AG04450 (cell line): ENCODE measurements at regions not wholly inside any gene's neighbourhood (a gene's known extent, or its start where the extent isn't known, plus 50 kb on each side); places are given as distances from the start of the nearest gene placed in this dataset.

Experiments
- CTCF ChIA-PET: fragments of 300-600, 350-600 bp; formaldehyde crosslinking; extraction: SDS; loops from one replicate; lab custom pipeline; 2022; ENCODE audit warnings: antibody characterized with exemption, inconsistent platforms; lab: Charles Lee
- POLR2A ChIA-PET: fragments of 350-600 bp; formaldehyde crosslinking; extraction: SDS; loops from one replicate; lab custom pipeline; 2021; ENCODE audit warnings: antibody characterized with exemption, inconsistent platforms; lab: Yijun Ruan, JAX
- DNase-seq: peaks from one replicate; pipeline ENCODE4 v3.0.0-alpha.2; 2011; ENCODE audit warnings: low read depth, low spot score
- H3K27ac ChIP-seq: one replicate; pipeline ENCODE4 v1.5.1; 2012; ENCODE audit warnings: low read depth, low read length, control low read depth
- H3K27me3 ChIP-seq: one replicate; pipeline ENCODE4 v1.6.0; 2012; ENCODE audit warnings: low read length; ENCODE audit not compliant: control insufficient read depth, insufficient read depth
- H3K4me3 ChIP-seq: 2 replicates; pipeline ENCODE4 v1.5.1; 2011; ENCODE audit warnings: mild to moderate bottlenecking, low read depth, low read length, control low read depth
- H3K9me3 ChIP-seq: 2 replicates; pipeline ENCODE4 v1.5.1; 2012; ENCODE audit warnings: low read length; ENCODE audit not compliant: control insufficient read depth, insufficient read depth
- TF ChIP-seq, protein P1 (sequence below): IDR thresholded peaks from 2 replicates; pipeline ENCODE4 v1.5.1; 2011; ENCODE audit warnings: low read depth, low read length, control low read depth, inconsistent platforms

GRCh38 chr6:134381959-134382358, 64.0 kb upstream of the SGK1 start:
- no peaks in the 10 kb centered on the region for H3K9me3 ChIP-seq
- TF ChIP-seq, protein P1, sequence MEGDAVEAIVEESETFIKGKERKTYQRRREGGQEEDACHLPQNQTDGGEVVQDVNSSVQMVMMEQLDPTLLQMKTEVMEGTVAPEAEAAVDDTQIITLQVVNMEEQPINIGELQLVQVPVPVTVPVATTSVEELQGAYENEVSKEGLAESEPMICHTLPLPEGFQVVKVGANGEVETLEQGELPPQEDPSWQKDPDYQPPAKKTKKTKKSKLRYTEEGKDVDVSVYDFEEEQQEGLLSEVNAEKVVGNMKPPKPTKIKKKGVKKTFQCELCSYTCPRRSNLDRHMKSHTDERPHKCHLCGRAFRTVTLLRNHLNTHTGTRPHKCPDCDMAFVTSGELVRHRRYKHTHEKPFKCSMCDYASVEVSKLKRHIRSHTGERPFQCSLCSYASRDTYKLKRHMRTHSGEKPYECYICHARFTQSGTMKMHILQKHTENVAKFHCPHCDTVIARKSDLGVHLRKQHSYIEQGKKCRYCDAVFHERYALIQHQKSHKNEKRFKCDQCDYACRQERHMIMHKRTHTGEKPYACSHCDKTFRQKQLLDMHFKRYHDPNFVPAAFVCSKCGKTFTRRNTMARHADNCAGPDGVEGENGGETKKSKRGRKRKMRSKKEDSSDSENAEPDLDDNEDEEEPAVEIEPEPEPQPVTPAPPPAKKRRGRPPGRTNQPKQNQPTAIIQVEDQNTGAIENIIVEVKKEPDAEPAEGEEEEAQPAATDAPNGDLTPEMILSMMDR, result no peak
- CTCF ChIA-PET, result interaction anchor here (0.6 kb wide), 1 partner anchor 102 kb away, joined by 7 read pairs; no protein-coding TSS in a partner anchor
- POLR2A ChIA-PET, result no interaction called here
- no peak overlapping the region for H3K27ac ChIP-seq
- H3K27me3 ChIP-seq, result no peaks in the 10 kb centered on the region
- H3K4me3 ChIP-seq, result no peak overlapping the region
- no peak for DNase-seq

GRCh38 chr6:134379599-134379998, 61.7 kb upstream of the SGK1 start:
- TF ChIP-seq, protein P1, result no peak
- Histone ChIP-seq H3K27ac (no peak overlapping the region), H3K9me3 (no peaks in the 10 kb centered on the region), H3K27me3 (no peaks in the 10 kb centered on the region), H3K4me3 (no peak overlapping the region)
- CTCF ChIA-PET, result no interaction called here
- POLR2A ChIA-PET, result no interaction called here
- DNase-seq, result no peak

DNA sequence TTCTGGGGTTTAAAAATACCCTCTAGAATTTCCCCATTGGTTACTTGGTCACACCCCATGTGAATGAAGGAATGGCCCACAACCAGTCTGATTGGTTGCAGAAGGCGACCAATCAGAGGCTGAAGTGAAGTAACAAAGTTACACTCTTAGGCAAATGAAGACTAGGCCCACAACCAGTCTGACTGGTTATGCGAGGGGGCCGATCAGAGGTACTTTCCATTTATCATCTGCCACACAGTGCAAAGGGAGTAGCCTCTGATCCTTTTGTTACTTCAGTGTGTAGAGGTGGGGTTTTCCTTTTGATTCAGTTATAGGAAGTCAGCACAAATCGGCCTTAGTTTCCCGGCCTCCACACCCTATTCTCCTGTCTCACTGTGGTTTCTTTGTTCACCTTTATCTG, 61.2 kb upstream of the SGK1 start:
- H3K27ac ChIP-seq, result no peak overlapping the region
- ChIA-PET POLR2A (no interaction called here), CTCF (no interaction called here)
- H3K9me3 ChIP-seq, result no peaks in the 10 kb centered on the region
- no peaks in the 10 kb centered on the region for H3K27me3 ChIP-seq
- DNase-seq, result no peak
- no peak overlapping the region for H3K4me3 ChIP-seq
- TF ChIP-seq, protein P1, result no peak

DNA sequence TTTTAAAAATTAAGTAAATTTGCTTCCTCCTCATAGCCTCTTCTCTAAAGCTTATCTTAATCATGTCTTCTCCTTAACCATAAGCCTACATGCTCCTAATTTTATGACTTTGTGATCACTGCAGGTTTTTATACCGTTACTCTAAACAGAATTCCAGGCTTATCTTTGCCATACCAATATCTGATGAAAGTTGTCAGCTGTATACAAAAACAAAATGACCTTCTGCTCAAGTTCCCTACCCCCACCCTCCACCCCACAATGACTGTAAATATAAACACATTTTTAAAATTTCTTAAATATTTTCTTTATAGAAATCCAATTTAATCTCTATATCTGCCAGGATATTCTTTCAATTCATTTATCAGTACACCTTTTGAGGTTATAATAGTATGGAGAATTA, 60.5 kb upstream of the SGK1 start:
- TF ChIP-seq, protein P1, result no peak
- POLR2A ChIA-PET, result no interaction called here
- no peak overlapping the region for H3K27ac ChIP-seq
- H3K4me3 ChIP-seq, result no peak overlapping the region
- DNase-seq, result no peak
- no peaks in the 10 kb centered on the region for H3K9me3 ChIP-seq
- no peaks in the 10 kb centered on the region for H3K27me3 ChIP-seq
- CTCF ChIA-PET, result no interaction called here

DNA sequence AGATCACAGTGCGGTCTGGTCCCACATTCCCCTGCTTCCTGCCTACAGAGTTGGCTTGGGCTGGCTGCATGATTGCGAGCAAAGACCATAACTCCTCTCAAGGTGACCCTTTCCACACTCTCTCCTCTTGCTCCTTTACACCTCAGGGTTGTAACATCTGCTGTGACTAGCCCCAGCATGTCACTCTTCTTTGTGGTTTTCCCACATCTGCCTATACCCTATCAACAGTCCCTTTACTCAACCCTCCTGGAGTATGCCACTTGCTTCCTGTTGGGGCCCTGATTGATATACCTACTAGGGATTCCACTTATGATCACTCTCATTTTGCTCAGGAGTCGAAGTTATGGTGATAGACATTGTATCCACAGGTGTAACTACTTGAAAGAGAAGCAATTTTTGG, 58.9 kb upstream of the SGK1 start:
- no peaks in the 10 kb centered on the region for H3K9me3 ChIP-seq
- no peak overlapping the region for H3K27ac ChIP-seq
- H3K4me3 ChIP-seq, result no peak overlapping the region
- TF ChIP-seq, protein P1, result no peak
- CTCF ChIA-PET, result no interaction called here
- DNase-seq, result no peak
- POLR2A ChIA-PET, result no interaction called here
- H3K27me3 ChIP-seq, result no peaks in the 10 kb centered on the region
